Karpas-422 (cell line): ENCODE measurements at regions not wholly inside any gene's neighbourhood (a gene's known extent, or its start where the extent isn't known, plus 50 kb on each side); places are given as distances from the start of the nearest gene placed in this dataset.

Experiments used
- DNase-seq: peaks from one replicate; pipeline ENCODE4 v3.0.0-alpha.2; 2015
- H2AFZ ChIP-seq: fragments of 200-600 bp; sonication (generic); 2 replicates; pipeline ENCODE4 v1.6.1; 2014; ENCODE audit warnings: antibody characterized with exemption, low read length, mixed read lengths
- H3K27ac ChIP-seq: fragments of 200-600 bp; sonication (generic); 2 replicates; pipeline ENCODE4 v1.5.1; 2014; ENCODE audit warnings: mild to moderate bottlenecking, low read length, moderate library complexity
- H3K27me3 ChIP-seq: fragments of 200-600 bp; sonication (generic); 2 replicates; pipeline ENCODE4 v1.6.1; 2014; ENCODE audit warnings: low read length, mixed read lengths
- H3K36me3 ChIP-seq: fragments of 200-600 bp; sonication (generic); 2 replicates; pipeline ENCODE4 v1.6.1; 2014; ENCODE audit warnings: low read length, mixed read lengths; ENCODE audit not compliant: insufficient read depth
- H3K4me1 ChIP-seq: fragments of 200-600 bp; sonication (generic); 2 replicates; pipeline ENCODE4 v1.6.1; 2014; ENCODE audit warnings: mild to moderate bottlenecking, low read length, mixed read lengths
- H3K4me2 ChIP-seq: fragments of 200-600 bp; sonication (generic); 2 replicates; pipeline ENCODE4 v1.6.1; 2014; ENCODE audit warnings: low read length, low read depth, mild to moderate bottlenecking; ENCODE audit not compliant: poor library complexity, severe bottlenecking
- H3K4me3 ChIP-seq: fragments of 200-600 bp; sonication (generic); 2 replicates; pipeline ENCODE4 v1.5.1; 2014; ENCODE audit warnings: mild to moderate bottlenecking, antibody characterized with exemption, low read length, mixed read lengths
- H3K79me2 ChIP-seq: fragments of 200-600 bp; sonication (generic); 2 replicates; pipeline ENCODE4 v1.6.1; 2014; ENCODE audit warnings: mild to moderate bottlenecking, low read length, mixed read lengths
- H3K9ac ChIP-seq: fragments of 200-600 bp; sonication (generic); 2 replicates; pipeline ENCODE4 v1.6.0; 2014; ENCODE audit warnings: low read length
- H3K9me2 ChIP-seq: fragments of 200-600 bp; sonication (generic), shearing (Covaris generic); replicated peaks from 2 replicates; pipeline ENCODE4 v1.6.0; 2014; ENCODE audit warnings: mild to moderate bottlenecking, low read length, moderate library complexity; ENCODE audit not compliant: insufficient read depth
- H3K9me3 ChIP-seq: fragments of 300-700, 200-600 bp; sonication (generic); 2 replicates; pipeline ENCODE4 v1.6.1; 2014; ENCODE audit warnings: low read length, mixed read lengths
- H4K20me1 ChIP-seq: fragments of 200-600 bp; sonication (generic); 2 replicates; pipeline ENCODE4 v1.6.1; 2014; ENCODE audit warnings: mild to moderate bottlenecking, antibody characterized with exemption, low read length, low read depth; ENCODE audit not compliant: insufficient read depth

GRCh38 chr20:52349806-52350205, 158.2 kb upstream of the ZFP64 start:
- Histone ChIP-seq H3K79me2 (no peaks in the 10 kb centered on the region), H3K4me2 (no peak overlapping the region), H3K9me2 (no peaks in the 10 kb centered on the region), H3K9me3 (no peaks in the 10 kb centered on the region), H3K9ac (no peak overlapping the region), H3K4me3 (no peak overlapping the region), H3K27ac (no peak overlapping the region), H2AFZ (no peak overlapping the region), H3K4me1 (no peaks in the 10 kb centered on the region), H3K27me3 (no peaks in the 10 kb centered on the region), H3K36me3 (no peaks in the 10 kb centered on the region), H4K20me1 (no peaks in the 10 kb centered on the region)
- no peak for DNase-seq

GRCh38 chr20:52348434-52348833, 156.9 kb upstream of the ZFP64 start:
- H3K4me1 ChIP-seq = no peaks in the 10 kb centered on the region
- no peak overlapping the region for H3K27ac ChIP-seq
- no peak overlapping the region for H3K4me3 ChIP-seq
- DNase-seq = no peak
- H3K9me2 ChIP-seq = no peaks in the 10 kb centered on the region
- H2AFZ ChIP-seq = no peak overlapping the region
- H3K9ac ChIP-seq = no peak overlapping the region
- no peaks in the 10 kb centered on the region for H3K79me2 ChIP-seq
- H3K9me3 ChIP-seq = no peaks in the 10 kb centered on the region
- no peak overlapping the region for H3K4me2 ChIP-seq
- no peaks in the 10 kb centered on the region for H3K27me3 ChIP-seq
- no peaks in the 10 kb centered on the region for H4K20me1 ChIP-seq
- no peaks in the 10 kb centered on the region for H3K36me3 ChIP-seq

GRCh38 chr20:52346797-52347196, 155.2 kb upstream of the ZFP64 start:
- no peak overlapping the region for H3K9ac ChIP-seq
- no peaks in the 10 kb centered on the region for H3K79me2 ChIP-seq
- H3K27me3 ChIP-seq = no peaks in the 10 kb centered on the region
- DNase-seq = no peak
- no peak overlapping the region for H3K4me3 ChIP-seq
- no peaks in the 10 kb centered on the region for H4K20me1 ChIP-seq
- H3K36me3 ChIP-seq = no peaks in the 10 kb centered on the region
- H3K9me2 ChIP-seq = no peaks in the 10 kb centered on the region
- H3K4me2 ChIP-seq = no peak overlapping the region
- no peak overlapping the region for H3K27ac ChIP-seq
- no peaks in the 10 kb centered on the region for H3K9me3 ChIP-seq
- H2AFZ ChIP-seq = no peak overlapping the region
- no peaks in the 10 kb centered on the region for H3K4me1 ChIP-seq

GRCh38 chr20:52342913-52343312, 151.3 kb upstream of the ZFP64 start:
- Histone ChIP-seq H3K4me1 (no peaks in the 10 kb centered on the region), H3K9ac (no peak overlapping the region), H2AFZ (no peak overlapping the region), H3K27me3 (no peaks in the 10 kb centered on the region), H3K9me2 (no peaks in the 10 kb centered on the region), H3K36me3 (no peaks in the 10 kb centered on the region), H3K4me3 (no peak overlapping the region), H3K27ac (no peak overlapping the region), H3K9me3 (no peaks in the 10 kb centered on the region), H3K79me2 (no peaks in the 10 kb centered on the region), H4K20me1 (no peaks in the 10 kb centered on the region), H3K4me2 (no peak overlapping the region)
- no peak for DNase-seq

GRCh38 chr20:52340036-52340634, 148.6 kb upstream of the ZFP64 start:
- Histone ChIP-seq H3K36me3 (no peaks in the 10 kb centered on the region), H3K9me3 (no peaks in the 10 kb centered on the region), H3K4me1 (no peaks in the 10 kb centered on the region), H3K9ac (no peak overlapping the region), H3K4me3 (no peak overlapping the region), H4K20me1 (no peaks in the 10 kb centered on the region), H3K79me2 (no peaks in the 10 kb centered on the region), H3K9me2 (no peaks in the 10 kb centered on the region), H3K27ac (no peak overlapping the region), H3K27me3 (no peaks in the 10 kb centered on the region), H3K4me2 (no peak overlapping the region), H2AFZ (no peak overlapping the region)
- DNase-seq = no peak

GRCh38 chr20:52332649-52333250, 141.2 kb upstream of the ZFP64 start:
- no peak overlapping the region for H3K9ac ChIP-seq
- no peaks in the 10 kb centered on the region for H3K79me2 ChIP-seq
- no peaks in the 10 kb centered on the region for H3K9me3 ChIP-seq
- DNase-seq = no peak
- no peak overlapping the region for H2AFZ ChIP-seq
- no peaks in the 10 kb centered on the region for H3K4me1 ChIP-seq
- no peaks in the 10 kb centered on the region for H3K36me3 ChIP-seq
- H3K9me2 ChIP-seq = no peaks in the 10 kb centered on the region
- no peaks in the 10 kb centered on the region for H3K27me3 ChIP-seq
- no peak overlapping the region for H3K4me3 ChIP-seq
- H4K20me1 ChIP-seq = no peaks in the 10 kb centered on the region
- H3K27ac ChIP-seq = no peak overlapping the region
- no peak overlapping the region for H3K4me2 ChIP-seq

- H3K4me3 ChIP-seq = no peak overlapping the region
- H3K27me3 ChIP-seq = no peaks in the 10 kb centered on the region
- H3K4me2 ChIP-seq = no peak overlapping the region
- no peaks in the 10 kb centered on the region for H3K4me1 ChIP-seq
- H2AFZ ChIP-seq = no peak overlapping the region
- H3K9me3 ChIP-seq = no peaks in the 10 kb centered on the region
- DNase-seq = no peak
- H3K27ac ChIP-seq = no peak overlapping the region
- H3K9me2 ChIP-seq = no peaks in the 10 kb centered on the region
- H3K79me2 ChIP-seq = no peaks in the 10 kb centered on the region
- no peaks in the 10 kb centered on the region for H3K36me3 ChIP-seq
- H3K9ac ChIP-seq = no peak overlapping the region
- H4K20me1 ChIP-seq = no peaks in the 10 kb centered on the region
These were observed 140.7 kb upstream of the ZFP64 start for GRCh38 chr20:52332230-52332629.

GRCh38 chr20:52331655-52332054, 140.1 kb upstream of the ZFP64 start:
- no peak overlapping the region for H3K9ac ChIP-seq
- H3K79me2 ChIP-seq = no peaks in the 10 kb centered on the region
- no peaks in the 10 kb centered on the region for H3K9me2 ChIP-seq
- no peaks in the 10 kb centered on the region for H4K20me1 ChIP-seq
- no peak overlapping the region for H3K4me3 ChIP-seq
- DNase-seq = no peak
- no peak overlapping the region for H2AFZ ChIP-seq
- H3K27ac ChIP-seq = no peak overlapping the region
- no peaks in the 10 kb centered on the region for H3K9me3 ChIP-seq
- H3K4me1 ChIP-seq = no peaks in the 10 kb centered on the region
- no peaks in the 10 kb centered on the region for H3K27me3 ChIP-seq
- H3K36me3 ChIP-seq = no peaks in the 10 kb centered on the region
- no peak overlapping the region for H3K4me2 ChIP-seq
